GM19372 (cell line): ENCODE measurements at regions not wholly inside any gene's neighbourhood (a gene's known extent, or its start where the extent isn't known, plus 50 kb on each side); places are given as distances from the start of the nearest gene placed in this dataset.

Source experiments
- ATAC-seq: cut with Tn5 transposase; IDR thresholded peaks from one replicate; pipeline ENCODE4 v1.9.1; 2021; ENCODE audit warnings: mild to moderate bottlenecking, low read depth, moderate library complexity; ENCODE audit not compliant: unreplicated experiment

DNA sequence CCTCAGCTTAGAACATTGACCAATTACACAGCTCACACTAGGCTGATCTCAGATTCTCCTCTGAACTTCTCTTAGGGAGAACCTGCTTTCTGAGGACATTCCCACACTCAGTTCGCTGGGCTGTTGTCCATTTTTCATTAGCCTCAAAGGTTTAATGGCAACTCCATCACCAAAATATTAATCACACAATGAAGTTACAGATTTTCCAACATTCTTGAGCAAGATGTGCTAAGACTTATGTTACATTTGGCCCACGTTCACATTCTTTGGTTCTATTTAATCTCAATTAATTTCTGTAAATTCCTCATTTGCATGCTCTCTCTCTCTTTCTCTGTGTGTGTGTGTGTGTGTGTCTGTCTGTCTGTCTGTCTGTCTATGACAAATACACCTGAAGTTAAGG, 82.3 kb upstream of the EDNRA start:
- ATAC-seq = no peak

DNA sequence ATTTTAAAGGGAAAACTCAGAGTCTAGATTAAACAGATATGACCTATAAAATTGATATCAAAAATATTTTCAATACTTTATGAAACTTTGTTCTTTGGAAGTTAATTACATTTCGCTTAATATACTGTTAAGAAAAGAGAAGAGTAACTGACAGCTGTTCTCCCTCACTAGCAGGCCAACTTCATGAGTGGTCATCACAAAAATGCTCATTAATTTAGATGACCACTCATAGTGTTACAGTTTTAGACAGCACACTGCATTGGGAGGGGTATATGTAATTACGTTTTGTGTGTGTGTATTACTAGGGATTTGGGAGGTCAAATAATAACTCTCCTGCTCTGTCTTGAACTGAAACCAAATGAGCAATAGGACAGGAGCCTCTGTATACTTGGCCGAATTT, 80.2 kb upstream of the EDNRA start:
- ATAC-seq = no peak

DNA sequence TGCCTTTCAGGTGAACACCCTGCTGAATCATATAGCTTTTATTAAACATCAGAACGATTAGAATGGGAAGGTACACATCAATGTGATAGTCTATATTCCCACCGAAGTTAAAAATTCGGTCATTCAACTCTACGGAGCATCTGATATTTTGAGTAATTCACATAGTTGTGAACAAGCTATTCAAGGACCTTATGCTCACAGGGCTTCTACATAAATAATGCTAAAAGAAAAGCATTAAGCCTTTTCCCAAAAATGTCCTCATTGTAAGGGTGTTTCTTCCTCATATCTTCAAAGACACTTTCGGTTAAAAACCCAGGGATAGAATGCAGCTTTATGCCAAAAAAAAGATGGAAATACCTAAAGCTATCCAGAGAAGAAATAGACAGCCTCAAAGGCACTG, 79.7 kb upstream of the EDNRA start:
- ATAC-seq = no peak

DNA sequence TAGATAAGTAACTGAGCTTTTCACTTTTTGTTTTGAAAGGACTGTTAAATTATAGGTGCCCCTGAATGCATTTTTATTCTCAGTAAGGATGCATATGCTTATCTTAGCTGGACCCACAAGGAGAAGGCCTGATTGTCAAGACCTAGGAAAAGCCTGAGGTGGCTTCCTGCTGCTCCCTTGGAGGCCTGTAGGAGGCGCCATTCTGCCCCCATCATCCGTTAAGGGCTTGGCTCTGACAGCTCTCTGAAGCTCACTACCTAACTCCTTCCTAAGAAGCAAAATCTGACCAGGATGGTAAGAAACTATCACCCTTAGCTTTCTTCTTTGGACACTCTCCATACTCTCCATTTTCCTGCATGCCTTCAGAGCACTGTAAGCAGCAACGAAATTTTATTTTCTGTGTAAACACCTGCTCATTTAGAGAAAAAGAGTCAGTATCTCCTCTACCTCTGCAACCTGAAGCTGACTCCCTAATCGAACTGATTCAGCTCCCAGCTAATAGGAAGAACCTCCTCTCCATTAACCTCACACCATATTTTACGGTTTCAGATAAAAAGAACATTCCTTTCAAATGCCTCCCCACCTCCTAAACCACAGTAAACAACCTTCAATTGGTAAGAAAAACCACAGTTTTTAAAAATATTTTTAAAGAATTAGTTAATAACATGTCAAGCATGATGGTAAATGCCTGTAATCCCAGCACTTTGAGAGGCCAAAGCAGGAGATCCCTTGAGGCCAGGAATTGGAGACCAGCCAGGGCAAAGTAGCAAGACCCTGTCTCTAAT, 73.4 kb upstream of the EDNRA start:
- ATAC-seq = no peak

DNA sequence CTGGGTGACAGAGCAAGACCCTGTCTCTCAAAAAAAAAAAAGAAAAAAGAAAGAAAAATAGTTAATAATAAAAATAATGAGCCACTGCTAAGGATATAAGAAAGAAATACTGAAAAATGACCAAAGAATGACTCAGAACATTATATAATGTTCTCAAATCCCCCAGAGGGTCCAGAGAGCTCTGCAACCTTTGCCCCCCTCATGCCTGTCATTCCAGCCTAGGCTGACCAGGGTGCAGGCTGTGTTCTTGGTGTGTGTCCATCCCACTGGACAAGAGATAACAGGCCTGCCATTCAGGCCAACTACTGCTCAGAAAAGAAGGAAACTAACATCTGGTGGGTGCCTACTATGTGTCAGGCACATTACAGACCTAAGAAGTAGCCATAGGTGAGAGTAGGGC, 72.7 kb upstream of the EDNRA start:
- no peak for ATAC-seq

DNA sequence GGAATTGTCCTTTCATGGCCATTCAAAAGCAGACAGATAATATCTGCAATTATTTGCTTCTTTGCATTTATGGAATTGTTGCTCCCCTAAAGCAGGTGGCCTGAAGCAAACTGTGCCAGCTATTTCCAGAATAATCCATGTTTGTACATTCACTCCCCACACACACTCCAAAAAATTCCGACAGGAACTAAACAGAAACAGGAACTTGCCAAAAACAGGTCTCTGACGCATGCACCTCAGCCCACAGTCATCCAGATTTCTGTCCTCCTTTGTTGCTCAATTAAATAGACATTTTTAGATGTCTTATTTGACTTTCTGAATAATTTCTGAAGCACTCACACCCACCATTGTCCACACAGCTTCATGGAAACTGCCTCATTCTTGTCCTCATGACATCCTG, 71.5 kb upstream of the EDNRA start:
- ATAC-seq = no peak

DNA sequence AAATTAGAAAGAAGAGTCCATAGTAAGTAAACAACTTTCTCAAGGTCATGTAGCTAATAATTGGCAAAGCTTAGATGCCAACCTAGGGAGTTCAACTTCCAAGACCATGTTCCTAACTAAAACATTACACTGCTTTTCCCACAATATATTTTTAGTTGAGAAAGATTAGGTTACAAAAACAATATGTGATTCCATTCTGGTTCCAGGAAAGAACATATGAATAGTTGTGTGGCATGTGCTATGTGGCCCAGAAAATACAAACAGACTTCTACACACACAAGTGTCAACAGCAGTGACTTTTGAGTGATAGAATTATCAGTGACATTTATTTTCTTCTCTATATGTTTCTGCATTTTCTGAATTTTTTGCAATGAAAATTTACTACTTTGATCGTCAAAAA, 62.7 kb upstream of the EDNRA start:
- ATAC-seq = no peak

DNA sequence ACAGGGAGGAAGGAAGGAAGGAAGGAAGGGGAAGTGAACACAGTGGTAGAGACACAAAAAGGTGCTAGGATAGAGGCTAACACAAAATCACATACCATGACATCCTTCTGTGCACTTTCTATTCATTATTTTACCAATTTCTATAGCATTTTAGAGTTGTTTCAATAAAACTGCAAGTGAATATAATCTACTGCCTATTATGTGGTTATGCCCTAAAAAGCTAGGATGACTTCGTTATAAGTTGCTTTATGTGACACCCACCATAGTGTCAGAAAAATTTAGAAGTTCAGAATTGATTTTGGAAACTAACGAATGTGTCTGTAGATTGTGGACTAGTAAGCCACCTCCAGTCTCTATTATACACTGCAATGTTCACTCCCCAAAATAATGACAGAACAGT, 59.4 kb upstream of the EDNRA start:
- no peak for ATAC-seq

DNA sequence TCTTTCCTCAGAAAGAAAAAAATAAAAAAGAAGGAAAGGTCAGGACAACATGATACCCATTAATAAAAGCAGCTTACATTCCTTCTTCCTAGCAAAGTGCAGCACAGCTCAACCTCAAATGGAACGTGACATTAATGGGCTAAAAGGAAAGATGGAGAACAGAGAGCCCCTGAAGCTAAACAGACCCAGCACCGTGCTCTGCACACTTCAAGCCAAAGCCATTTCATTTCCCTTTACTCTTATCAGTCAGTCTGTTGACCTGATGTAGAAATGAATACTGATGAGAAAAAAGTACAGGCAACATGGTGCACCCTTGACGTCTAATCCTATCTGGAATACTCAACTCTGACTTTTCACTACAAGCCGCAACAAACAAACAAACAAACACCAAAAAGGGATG, 57.7 kb upstream of the EDNRA start:
- no peak for ATAC-seq

DNA sequence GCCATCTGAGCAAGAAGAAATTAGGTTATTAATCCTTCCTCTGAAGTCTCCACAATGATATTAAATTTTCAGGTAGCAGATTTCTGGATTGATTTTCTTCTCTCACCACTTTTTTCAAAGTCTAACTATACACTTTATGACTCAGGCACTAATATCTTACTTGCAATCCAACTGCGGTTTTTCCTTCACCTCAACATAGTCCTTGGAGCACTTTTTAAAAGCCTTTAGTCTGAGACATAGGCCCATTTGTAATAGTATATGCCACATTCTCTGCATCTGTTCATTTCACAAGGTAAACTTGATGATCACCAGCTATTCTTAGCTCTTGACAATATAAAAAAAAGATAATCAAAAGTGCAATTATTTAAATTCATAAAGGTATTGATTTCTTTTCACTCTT, 55.9 kb upstream of the EDNRA start:
- ATAC-seq = no peak

DNA sequence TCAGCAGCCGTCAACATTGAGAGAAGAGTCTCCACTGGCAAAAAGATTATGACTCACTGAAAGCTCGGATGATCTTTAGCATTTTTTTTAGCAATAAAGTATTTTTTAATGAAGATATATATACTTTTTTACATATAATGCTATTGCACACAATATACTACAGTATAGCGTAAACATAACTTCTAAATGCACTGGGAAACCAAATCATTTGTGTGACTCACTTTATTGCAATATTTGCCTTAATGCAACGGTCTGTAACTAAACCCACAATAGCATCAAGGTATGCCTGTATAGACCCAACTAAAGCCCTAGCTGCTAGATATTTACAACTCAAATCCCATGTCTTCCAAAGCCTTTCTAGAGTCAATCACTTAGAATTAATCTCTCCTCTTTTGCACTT, 52.3 kb upstream of the EDNRA start:
- no peak for ATAC-seq

DNA sequence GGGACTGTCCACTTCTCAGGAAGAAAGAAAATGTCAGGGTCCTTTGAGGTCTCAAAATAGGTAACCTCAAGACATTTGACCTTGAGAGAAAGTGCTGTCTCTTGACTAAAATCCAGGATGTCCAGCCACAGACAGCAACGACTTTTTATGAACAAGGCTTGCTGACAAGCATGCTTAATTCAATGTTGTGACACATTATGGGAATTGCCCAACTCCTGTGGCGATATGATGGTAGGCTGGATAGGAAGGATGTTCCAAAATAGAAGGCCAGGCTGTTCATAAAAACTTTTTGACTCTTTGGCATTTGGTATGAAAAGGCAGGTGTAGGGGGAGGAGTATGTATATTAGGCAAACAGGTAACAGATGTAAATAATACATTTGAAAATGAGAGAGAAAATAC, 50.8 kb upstream of the EDNRA start:
- no peak for ATAC-seq
